GM20000 (cell line): ENCODE measurements at regions not wholly inside any gene's neighbourhood (a gene's known extent, or its start where the extent isn't known, plus 50 kb on each side); places are given as distances from the start of the nearest gene placed in this dataset.

Source experiments
- DNase-seq: peaks from one replicate; pipeline ENCODE4 v3.0.0; 2012; ENCODE audit warnings: low spot score
- CTCF ChIP-seq: IDR thresholded peaks from 2 replicates; pipeline ENCODE4 v1.5.1; 2012; ENCODE audit warnings: mild to moderate bottlenecking, control low read depth; ENCODE audit errors: extremely low read depth, missing control alignments

- peak; percentile 27 for DNase-seq
- no peak for TF ChIP-seq CTCF
Observed at GRCh38 chrX:109843963-109844751, 111.1 kb upstream of the ACSL4 start.

- TF ChIP-seq CTCF = no peak
- no peak for DNase-seq
Observed at GRCh38 chrX:109844986-109845385, 111.9 kb upstream of the ACSL4 start.

- no peak for DNase-seq
- TF ChIP-seq CTCF = no peak
Observed at GRCh38 chrX:109845996-109846395, 112.9 kb upstream of the ACSL4 start.

GRCh38 chrX:109847257-109848187, 114.5 kb upstream of the ACSL4 start:
- no peak for TF ChIP-seq CTCF
- no peak for DNase-seq

GRCh38 chrX:109848461-109849050, 115.5 kb upstream of the ACSL4 start:
- DNase-seq = no peak
- TF ChIP-seq CTCF = no peak

- no peak for DNase-seq
- TF ChIP-seq CTCF = no peak
Observed at GRCh38 chrX:109854096-109854495, 121.0 kb upstream of the ACSL4 start.

- no peak for TF ChIP-seq CTCF
- DNase-seq = no peak
Observed at GRCh38 chrX:109855501-109855900, 122.4 kb upstream of the ACSL4 start.
